Esophagus squamous epithelium (tissue), 5 donors: ENCODE measurements at regions not wholly inside any gene's neighbourhood (a gene's known extent, or its start where the extent isn't known, plus 50 kb on each side); places are given as distances from the start of the nearest gene placed in this dataset.

Experiments used
- DNase-seq: peaks from one replicate; lab custom pipeline; 2025; lab: John Stamatoyannopoulos, UW
- H3K27ac ChIP-seq, 4 donors: fragments of 200-600 bp; sonication (generic); one replicate each; pipeline ENCODE4 v1.5.1; 2016 to 2019; ENCODE audit warnings: mild to moderate bottlenecking in 1 of 4
- H3K27me3 ChIP-seq, 4 donors: fragments of 200-600 bp; sonication (generic); 1 replicate in 3 of 4; 2 replicates in 1 of 4; pipeline versions ENCODE4 v1.5.1 to v1.6.0; 2017 to 2021; ENCODE audit warnings: antibody characterized with exemption in 1 of 4
- H3K36me3 ChIP-seq, 3 donors: fragments of 200-600 bp; sonication (generic); one replicate each; pipeline ENCODE4 v1.5.1; 2016 to 2019
- H3K4me1 ChIP-seq, 3 donors: fragments of 200-600 bp; sonication (generic); one replicate each; pipeline ENCODE4 v1.5.1; 2017 to 2019
- H3K4me3 ChIP-seq, 4 donors: fragments of 200-600 bp; sonication (generic); 1 replicate in 3 of 4; 2 replicates in 1 of 4; pipeline ENCODE4 v1.5.1; 2016 to 2019; ENCODE audit warnings: mild to moderate bottlenecking in 2 of 4, moderate library complexity in 1 of 4
- H3K9me3 ChIP-seq, 3 donors: fragments of 200-600 bp; sonication (generic); one replicate each; pipeline ENCODE4 v1.5.1; 2016 to 2019
- CTCF ChIP-seq, 6 experiments: fragments of 450-650 bp in 4 of 6; fragments of 200-600 bp in 2 of 6; sonication (generic) in 2 of 6; IDR thresholded peaks; one replicate each; pipeline ENCODE4 v1.5.1; 2016 to 2019; ENCODE audit warnings: antibody characterized with exemption in 6 of 6, mild to moderate bottlenecking in 4 of 6, moderate library complexity in 4 of 6
- POLR2A ChIP-seq, 4 donors: fragments of 450-650 bp; IDR thresholded peaks; one replicate each; pipeline ENCODE4 v1.6.1; 2017; ENCODE audit warnings: antibody characterized with exemption in 4 of 4, mild to moderate bottlenecking in 4 of 4, moderate library complexity in 3 of 4
- WGBS, 2 donors: methylation state at CpG; one replicate each; pipeline ENCODE4 v1.1.5; 2018; 5-methylcytosine and 5-hydroxymethylcytosine counted together
- intact Hi-C: fragments of 100-400 bp; cut with DNase I; formaldehyde crosslinking; loops from one replicate; pipeline ENCODE4 v1.15.0; 2022
- donor health status: DM: yes; HTN: yes; CAD: no.

- H3K27ac ChIP-seq = peak overlapping the region in 1 of 4 donors; percentile 22
- 55 to 56% methylated on average over 9 of the region's 9 CpGs for WGBS, 2 donors
- no peak for DNase-seq
Observed at GRCh38 chrX:13248867-13249486, 70.9 kb downstream of the ATXN3L start.

GRCh38 chrX:13239272-13239671, 80.6 kb downstream of the ATXN3L start:
- H3K4me1 ChIP-seq = no peaks in the 10 kb centered on the region
- WGBS, 2 donors = 74 to 89% methylated on average over 1 to 5 of the region's 5 CpGs
- H3K9me3 ChIP-seq = no peaks in the 10 kb centered on the region
- TF ChIP-seq CTCF (IDR thresholded peaks at IDR 0.05) (no peak), POLR2A (IDR thresholded peaks at IDR 0.05) (no peak)
- H3K27me3 ChIP-seq = peaks cover 0 to 3% (median 0%) of the 10 kb centered on the region in 4 donors
- H3K27ac ChIP-seq = no peak overlapping the region
- intact Hi-C loops = no loop called here
- DNase-seq = no peak
- no peaks in the 10 kb centered on the region for H3K36me3 ChIP-seq
- H3K4me3 ChIP-seq = no peak overlapping the region

More at GRCh38 chrX:13248867-13249486, 70.9 kb downstream of the ATXN3L start:
- no peaks in the 10 kb centered on the region for H3K9me3 ChIP-seq
- no peaks in the 10 kb centered on the region for H3K36me3 ChIP-seq
- TF ChIP-seq CTCF (IDR thresholded peaks at IDR 0.05) = no peak
- TF ChIP-seq POLR2A (IDR thresholded peaks at IDR 0.05) = no peak
- no peaks in the 10 kb centered on the region for H3K27me3 ChIP-seq
- H3K4me1 ChIP-seq = no peaks in the 10 kb centered on the region
- intact Hi-C loops = no loop called here
- no peak overlapping the region for H3K4me3 ChIP-seq

- Histone ChIP-seq H3K27me3 (peaks cover 0 to under 1% (median 0%) of the 10 kb centered on the region in 4 donors), H3K4me1 (no peaks in the 10 kb centered on the region), H3K27ac (no peak overlapping the region), H3K4me3 (no peak overlapping the region), H3K36me3 (no peaks in the 10 kb centered on the region), H3K9me3 (no peaks in the 10 kb centered on the region)
- intact Hi-C loops = no loop called here
- TF ChIP-seq POLR2A (IDR thresholded peaks at IDR 0.05) (no peak), CTCF (IDR thresholded peaks at IDR 0.05) (no peak)
- WGBS, 2 donors = 71 to 100% methylated on average over 1 of the region's 1 CpG
- no peak for DNase-seq
Observed at GRCh38 chrX:13235930-13236329, 83.9 kb downstream of the ATXN3L start.

GRCh38 chrX:13232484-13232883, 87.4 kb downstream of the ATXN3L start:
- no peak overlapping the region for H3K4me3 ChIP-seq
- no peak for DNase-seq
- no peaks in the 10 kb centered on the region for H3K9me3 ChIP-seq
- intact Hi-C loops = no loop called here
- no peaks in the 10 kb centered on the region for H3K36me3 ChIP-seq
- no peaks in the 10 kb centered on the region for H3K27me3 ChIP-seq
- TF ChIP-seq POLR2A (IDR thresholded peaks at IDR 0.05) (no peak), CTCF (IDR thresholded peaks at IDR 0.05) (no peak)
- no peak overlapping the region for H3K27ac ChIP-seq
- H3K4me1 ChIP-seq = no peaks in the 10 kb centered on the region

GRCh38 chrX:13226214-13226613, 93.6 kb downstream of the ATXN3L start:
- Histone ChIP-seq H3K9me3 (no peaks in the 10 kb centered on the region), H3K27me3 (no peaks in the 10 kb centered on the region), H3K36me3 (no peaks in the 10 kb centered on the region), H3K4me3 (no peak overlapping the region), H3K27ac (no peak overlapping the region), H3K4me1 (peaks cover 0 to 8% (median 0%) of the 10 kb centered on the region in 3 donors)
- no peak for DNase-seq
- intact Hi-C loops = no loop called here
- TF ChIP-seq CTCF (IDR thresholded peaks at IDR 0.05) = no peak
- no peak for TF ChIP-seq POLR2A (IDR thresholded peaks at IDR 0.05)
